Activated CD8-positive, alpha-beta memory T cell treated with anti-CD3 and anti-CD28 coated beads for 24 hours (primary cell): ENCODE measurements at regions not wholly inside any gene's neighbourhood (a gene's known extent, or its start where the extent isn't known, plus 50 kb on each side); places are given as distances from the start of the nearest gene placed in this dataset.
"Not testable (repeated sequence)": the region's sequence is repeated elsewhere in the genome, so short reads cannot be mapped to it uniquely, and the experiment has no call there.

Experiments
- DNase-seq: peaks from one replicate; pipeline ENCODE4 v3.0.0-alpha.2; 2020

DNA sequence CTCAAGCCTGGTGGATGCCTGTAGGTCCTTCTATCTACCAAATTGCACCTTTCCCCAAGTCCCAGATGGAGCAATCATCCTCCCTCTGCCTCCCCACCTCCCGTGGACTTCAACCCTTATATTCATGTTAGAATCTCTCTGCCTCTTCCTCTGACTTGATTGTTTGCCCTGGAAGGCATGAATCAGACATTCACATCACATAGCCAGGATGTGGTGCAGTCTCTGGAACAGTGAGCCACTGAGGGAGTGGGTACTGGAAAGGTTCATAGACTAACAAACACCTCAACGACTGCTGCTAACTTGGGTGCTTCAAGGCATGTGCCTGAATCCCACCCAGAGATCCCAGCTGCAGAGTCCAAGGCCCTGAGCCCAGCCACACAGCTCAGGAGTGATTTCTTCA lies 494.0 kb downstream of the TNS3 start:
- no peak for DNase-seq

- DNase-seq: no peak
Observed at GRCh38 chr7:47085491-47086275, 496.2 kb downstream of the TNS3 start.

- no peak for DNase-seq
Observed at GRCh38 chr7:47083476-47084250, 498.2 kb downstream of the TNS3 start.

DNA sequence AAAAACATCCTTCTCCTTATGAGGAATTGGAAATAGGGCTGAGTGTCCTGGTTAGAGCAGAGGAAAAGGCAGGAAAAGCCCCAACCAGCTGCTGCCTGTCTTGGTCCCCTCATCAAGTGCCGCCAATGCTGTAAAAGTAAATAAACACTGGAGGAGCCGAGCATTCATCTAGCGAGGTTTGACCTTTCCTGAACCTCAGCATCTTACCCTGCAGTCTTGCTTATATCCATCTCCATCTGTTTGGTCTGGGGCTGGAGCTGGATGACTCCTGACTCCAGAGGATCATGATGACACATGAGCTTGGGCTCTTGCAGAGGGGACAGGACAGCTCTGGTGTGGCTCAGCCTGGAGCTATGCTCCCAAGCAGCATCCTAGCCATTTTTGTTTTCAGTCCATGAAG lies 501.1 kb downstream of the TNS3 start:
- no peak for DNase-seq

- DNase-seq: no peak
Observed at GRCh38 chr7:47078241-47078640, 503.7 kb downstream of the TNS3 start.

GRCh38 chr7:47074702-47075153 lies 507.2 kb downstream of the TNS3 start:
- DNase-seq: no peak

GRCh38 chr7:47073284-47073683 lies 508.6 kb downstream of the TNS3 start:
- no peak for DNase-seq

- DNase-seq: no peak
Observed at GRCh38 chr7:47071866-47072265, 510.0 kb downstream of the TNS3 start.

DNA sequence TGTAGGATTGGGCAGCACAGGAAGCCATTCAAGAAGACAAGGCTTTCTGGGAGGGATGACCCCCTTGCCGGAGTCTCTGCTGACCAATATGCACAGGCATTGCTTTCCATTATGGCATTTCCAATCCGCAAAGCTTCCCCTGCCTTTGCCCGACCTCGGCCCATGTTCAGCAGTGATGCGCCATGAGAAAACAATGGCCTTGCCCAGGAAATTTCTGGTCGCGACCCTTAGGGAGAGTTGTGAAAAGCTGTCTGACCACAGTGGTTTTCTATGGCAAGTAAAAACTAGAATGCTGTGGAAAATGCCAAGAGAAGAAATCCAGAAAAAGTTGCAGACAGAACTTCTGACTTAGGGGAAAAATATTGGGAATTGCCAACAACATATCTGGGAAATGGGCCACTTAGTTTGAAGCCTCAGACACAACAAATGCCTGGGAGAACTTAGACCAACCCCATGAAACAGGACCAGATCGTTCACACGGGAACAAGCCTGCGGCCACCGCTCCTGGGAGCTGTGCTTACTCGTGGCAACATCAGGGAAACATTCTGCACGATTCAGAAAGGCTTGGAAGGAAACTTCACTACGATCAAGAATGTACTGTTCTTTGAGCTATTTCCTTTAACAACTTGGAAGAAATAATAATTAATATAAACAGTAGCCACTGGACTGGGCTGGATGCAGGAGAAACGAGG lies 512.4 kb downstream of the TNS3 start:
- no peak for DNase-seq

GRCh38 chr7:47066976-47067614 lies 514.8 kb downstream of the TNS3 start:
- no peak for DNase-seq

DNA sequence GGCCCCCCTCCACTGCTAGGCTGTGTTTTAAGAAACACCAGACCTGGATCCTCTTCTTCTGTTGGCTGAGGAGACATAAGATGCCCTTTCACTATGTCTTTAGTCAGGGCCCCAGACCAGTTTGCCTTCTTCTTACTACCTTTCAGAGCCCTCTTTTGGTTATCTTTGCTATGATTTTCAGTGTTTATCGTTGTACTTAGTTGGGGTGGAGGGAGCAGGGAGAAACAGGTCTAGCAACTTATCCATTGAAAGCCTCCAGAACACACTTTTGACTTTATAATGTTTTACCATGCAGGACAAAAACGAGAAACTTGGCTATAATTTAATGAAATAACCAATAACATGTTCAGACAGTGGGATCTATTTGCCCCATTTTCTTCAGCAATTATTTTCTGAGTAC lies 525.2 kb downstream of the TNS3 start:
- no peak for DNase-seq

DNA sequence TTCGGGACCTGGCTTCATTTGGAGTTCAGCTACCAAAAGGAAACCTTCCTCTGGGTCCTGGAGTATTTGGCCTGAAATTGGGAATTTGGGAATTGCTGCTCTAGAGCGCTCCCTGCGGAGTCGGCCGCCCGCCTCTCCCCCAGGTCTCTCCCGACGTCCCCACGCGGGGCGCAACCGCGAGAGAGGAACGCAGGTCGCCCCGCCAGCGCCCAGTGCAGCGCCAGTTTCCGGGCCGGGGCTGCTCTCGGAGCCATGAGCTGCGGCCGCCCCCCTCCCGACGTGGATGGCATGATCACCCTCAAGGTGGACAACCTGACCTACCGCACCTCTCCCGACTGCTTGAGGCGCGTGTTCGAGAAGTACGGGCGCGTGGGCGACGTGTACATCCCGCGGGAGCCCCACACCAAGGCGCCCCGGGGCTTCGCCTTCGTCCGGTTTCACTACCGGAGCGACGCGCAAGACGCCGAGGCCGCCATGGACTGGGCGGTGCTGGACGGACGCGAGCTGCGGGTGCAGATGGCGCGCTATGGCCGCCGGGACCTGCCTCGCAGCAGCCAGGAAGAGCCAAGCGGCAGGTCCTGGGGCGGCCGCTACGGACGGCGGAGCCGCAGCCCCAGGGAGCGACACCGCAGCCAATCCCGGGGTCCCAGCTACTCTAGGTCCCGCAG lies 529.2 kb downstream of the TNS3 start:
- DNase-seq: not testable (repeated sequence)

GRCh38 chr7:47049234-47049774 lies 532.6 kb downstream of the TNS3 start:
- DNase-seq: no peak

GRCh38 chr7:47047384-47047783 lies 534.5 kb downstream of the TNS3 start:
- no peak for DNase-seq

GRCh38 chr7:47046949-47047348 lies 535.0 kb downstream of the TNS3 start:
- DNase-seq: no peak

DNA sequence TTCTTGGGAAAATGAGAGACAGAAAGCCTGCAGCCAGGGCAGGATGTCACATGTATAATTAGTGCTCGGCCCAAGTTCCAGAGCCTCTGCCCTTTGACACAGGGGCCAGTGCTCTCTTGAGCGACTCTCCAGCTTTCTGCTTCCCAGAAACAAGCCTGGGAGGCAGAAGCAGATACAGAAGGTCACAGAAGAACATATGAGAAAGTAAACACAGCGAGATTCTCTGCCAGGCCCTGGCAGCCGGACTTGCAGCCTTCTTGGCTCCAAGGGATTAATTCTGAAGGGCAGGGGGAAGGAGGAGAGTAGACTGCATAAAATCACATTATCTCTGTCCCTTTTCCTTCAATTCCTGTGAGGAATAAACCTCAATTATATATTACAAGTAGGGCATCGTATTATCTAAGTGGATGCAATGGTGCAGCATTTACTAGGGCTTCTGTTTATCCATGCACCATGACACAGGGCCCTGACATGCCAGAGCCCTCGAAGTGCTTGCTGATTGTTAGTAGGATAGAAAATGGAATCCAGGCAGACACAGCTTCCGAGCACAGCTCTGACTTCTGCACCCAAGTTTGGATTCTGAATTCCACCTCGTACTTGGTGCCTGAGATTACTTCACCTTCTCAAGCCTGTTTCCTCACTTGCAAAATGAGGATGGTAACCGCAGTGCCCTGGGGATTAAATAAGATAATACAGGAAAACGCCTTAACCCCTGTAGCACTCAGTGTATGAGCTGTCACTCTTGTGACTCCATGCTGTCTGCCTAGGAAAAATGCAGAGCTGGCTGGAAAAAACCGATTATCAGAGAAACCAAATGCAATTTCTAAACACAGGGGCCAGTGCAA lies 536.5 kb downstream of the TNS3 start:
- no peak for DNase-seq

GRCh38 chr7:47044625-47045024 lies 537.3 kb downstream of the TNS3 start:
- DNase-seq: no peak

DNA sequence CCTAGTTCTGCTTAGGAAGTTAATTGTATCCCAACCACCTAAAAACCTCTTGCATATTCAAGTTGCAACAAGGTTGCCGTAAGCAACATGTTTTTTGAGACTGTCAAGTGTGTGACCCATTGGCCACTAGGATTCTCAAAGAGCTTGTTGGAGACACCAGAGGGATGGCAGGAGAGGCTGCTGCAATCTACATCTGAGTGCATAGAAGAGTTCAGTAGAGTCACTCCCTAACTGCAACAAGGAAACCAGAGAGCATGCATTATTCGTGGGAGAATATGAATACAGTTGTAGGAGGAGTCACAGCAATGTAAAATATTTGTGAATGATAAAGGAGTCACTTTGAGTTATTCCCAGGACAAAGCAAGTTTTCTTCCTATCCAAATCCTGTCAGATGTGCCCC lies 538.6 kb downstream of the TNS3 start:
- DNase-seq: no peak

DNA sequence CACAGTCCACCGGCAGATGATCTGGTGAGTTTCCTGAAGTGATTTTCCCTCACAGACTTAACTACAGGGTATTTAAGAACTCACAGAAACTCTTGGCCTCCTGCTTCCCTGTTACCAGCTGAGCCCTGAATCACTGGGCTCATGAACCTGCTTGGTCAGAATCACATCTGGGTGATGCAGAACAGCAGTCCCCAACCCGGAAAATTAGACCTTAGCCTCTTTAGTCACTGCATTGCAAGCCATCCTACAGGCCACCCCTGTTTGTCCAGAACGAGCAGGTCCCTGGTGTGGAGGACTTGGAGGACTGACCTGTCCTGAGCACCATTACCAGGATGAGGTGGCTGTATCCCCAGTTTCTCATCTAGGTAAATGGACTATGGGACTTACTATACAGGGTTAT lies 539.2 kb downstream of the TNS3 start:
- DNase-seq: no peak

GRCh38 chr7:47040795-47041347 lies 541.0 kb downstream of the TNS3 start:
- no peak for DNase-seq

DNA sequence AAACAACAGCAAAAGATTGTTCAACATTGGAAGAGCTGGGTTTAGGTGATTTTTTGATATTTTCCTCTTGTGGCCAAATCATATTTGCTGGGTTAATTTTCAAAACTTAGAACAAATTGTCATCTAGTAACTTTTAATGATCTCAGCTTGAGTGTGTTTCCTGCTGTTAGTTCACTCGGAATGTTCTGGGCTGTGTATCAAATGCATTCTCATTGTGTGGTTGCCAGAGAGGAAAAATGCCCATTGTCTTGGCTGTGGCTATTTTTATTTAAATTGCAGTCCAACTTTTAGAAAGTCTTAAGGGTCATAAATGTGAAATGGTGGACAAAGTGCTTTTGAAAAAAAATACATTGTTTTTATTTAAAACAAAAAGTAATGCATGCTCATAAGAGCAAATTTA lies 542.0 kb downstream of the TNS3 start:
- DNase-seq: no peak
